Globus pallidus (tissue), 1 donor: ENCODE measurements at regions not wholly inside any gene's neighbourhood (a gene's known extent, or its start where the extent isn't known, plus 50 kb on each side); places are given as distances from the start of the nearest gene placed in this dataset.

Experiments
- DNase-seq: peaks from one replicate; pipeline ENCODE4 v3.0.0-alpha.2; 2015; ENCODE audit warnings: low spot score

- DNase-seq = no peak
These were observed 236.3 kb upstream of the SORL1-AS1 start for GRCh38 chr11:121688860-121689614.

GRCh38 chr11:121688055-121688491, 235.3 kb upstream of the SORL1-AS1 start:
- DNase-seq = no peak

GRCh38 chr11:121683791-121684190, 231.0 kb upstream of the SORL1-AS1 start:
- DNase-seq = no peak
